HG02885 (cell line): ENCODE measurements at regions not wholly inside any gene's neighbourhood (a gene's known extent, or its start where the extent isn't known, plus 50 kb on each side); places are given as distances from the start of the nearest gene placed in this dataset.

Experiments
- ATAC-seq: cut with Tn5 transposase; IDR thresholded peaks from one replicate; pipeline ENCODE4 v1.9.1; 2021; ENCODE audit warnings: mild to moderate bottlenecking; ENCODE audit not compliant: unreplicated experiment, poor library complexity

GRCh38 chr1:191904991-191905390 lies 253.3 kb upstream of the RGS18 start:
- no peak for ATAC-seq

- ATAC-seq = no peak
Measured at GRCh38 chr1:191905781-191906180, 252.5 kb upstream of the RGS18 start.

GRCh38 chr1:191907121-191907520 lies 251.1 kb upstream of the RGS18 start:
- ATAC-seq = no peak

GRCh38 chr1:191910245-191910644 lies 248.0 kb upstream of the RGS18 start:
- no peak for ATAC-seq

- no peak for ATAC-seq
Measured at GRCh38 chr1:191912517-191912916, 245.7 kb upstream of the RGS18 start.

- ATAC-seq = no peak
Measured at GRCh38 chr1:191913260-191913977, 244.8 kb upstream of the RGS18 start.

GRCh38 chr1:191929383-191929782 lies 228.9 kb upstream of the RGS18 start:
- no peak for ATAC-seq

- no peak for ATAC-seq
Measured at GRCh38 chr1:191943684-191944083, 214.6 kb upstream of the RGS18 start.

- no peak for ATAC-seq
Measured at GRCh38 chr1:191953526-191953925, 204.7 kb upstream of the RGS18 start.

GRCh38 chr1:191959856-191960255 lies 198.4 kb upstream of the RGS18 start:
- ATAC-seq = no peak

GRCh38 chr1:191963286-191963685 lies 195.0 kb upstream of the RGS18 start:
- ATAC-seq = no peak

- no peak for ATAC-seq
Measured at GRCh38 chr1:191963781-191964455, 194.3 kb upstream of the RGS18 start.

GRCh38 chr1:191969290-191969689 lies 189.0 kb upstream of the RGS18 start:
- ATAC-seq = no peak

GRCh38 chr1:191970116-191970515 lies 188.1 kb upstream of the RGS18 start:
- ATAC-seq = no peak

- no peak for ATAC-seq
Measured at GRCh38 chr1:191971447-191971846, 186.8 kb upstream of the RGS18 start.

- ATAC-seq = no peak
Measured at GRCh38 chr1:191974004-191974403, 184.3 kb upstream of the RGS18 start.

- ATAC-seq = no peak
Measured at GRCh38 chr1:191977874-191978506, 180.3 kb upstream of the RGS18 start.

- ATAC-seq = no peak
Measured at GRCh38 chr1:191984856-191985255, 173.4 kb upstream of the RGS18 start.

GRCh38 chr1:191992118-191992517 lies 166.1 kb upstream of the RGS18 start:
- ATAC-seq = no peak

- ATAC-seq = no peak
Measured at GRCh38 chr1:191993549-191993948, 164.7 kb upstream of the RGS18 start.

GRCh38 chr1:192002063-192002462 lies 156.2 kb upstream of the RGS18 start:
- ATAC-seq = no peak
